ENCODE measurements at regions not wholly inside any gene's neighbourhood (a gene's known extent, or its start where the extent isn't known, plus 50 kb on each side); places are given as distances from the start of the nearest gene placed in this dataset.

- H3K36me3 ChIP-seq (ENCODE audit: control insufficient read depth, insufficient read depth, low read length): no peaks in the 10 kb centered on the region
- H3K4me2 ChIP-seq (ENCODE audit: low read depth, low read length): no peak overlapping the region
- H2AFZ ChIP-seq (replicated peaks; ENCODE audit: low read length, poor library complexity): no peak overlapping the region
- no peak overlapping the region for H3K9ac ChIP-seq (ENCODE audit: low read depth, low read length)
- no peaks in the 10 kb centered on the region for H4K20me1 ChIP-seq (ENCODE audit: insufficient read depth, low read length)
- no peak overlapping the region for H4K5ac ChIP-seq (ENCODE audit: low read depth, low read length)
- H2BK20ac ChIP-seq (ENCODE audit: low read depth, low read length): no peak overlapping the region
- no peak overlapping the region for H2BK120ac ChIP-seq (ENCODE audit: low read depth, low read length)
- H2BK5ac ChIP-seq (ENCODE audit: low read depth, low read length, poor library complexity, severe bottlenecking): no peak overlapping the region
- DNase-seq (no peak), ATAC-seq (ENCODE audit: low read depth) (no peak)
- H3K4me3 ChIP-seq (ENCODE audit: insufficient read depth, low read depth, low read length): no peak overlapping the region
- H3K23ac ChIP-seq (ENCODE audit: low read depth, low read length): no peak overlapping the region
- no peaks in the 10 kb centered on the region for H3K9me1 ChIP-seq (ENCODE audit: insufficient read depth, low read length)
- 36% methylated on average over 1 of the region's 2 CpGs; no CpG with 5 or more reads in 1 of the 2 experiments for WGBS, 2 experiments (ENCODE audit: extremely low coverage in 2 of 2, insufficient read length in 1 of 2)
- no peaks in the 10 kb centered on the region for H3K27me3 ChIP-seq (ENCODE audit: control insufficient read depth, insufficient read depth, low read length)
- H3K4me1 ChIP-seq (ENCODE audit: control insufficient read depth, insufficient read depth, low read length): no peaks in the 10 kb centered on the region
- H4K91ac ChIP-seq (ENCODE audit: insufficient read depth, low read depth, low read length): no peak overlapping the region
- no peak overlapping the region for H3K4ac ChIP-seq (ENCODE audit: low read depth, low read length)
- in situ Hi-C loops (cut with MboI; ENCODE audit: low sequenced_read_pairs): no loop called here
- no peak overlapping the region for H3K27ac ChIP-seq (ENCODE audit: insufficient read depth, low read length)
- H2AK9ac ChIP-seq (replicated peaks; ENCODE audit: low read depth, low read length, poor library complexity): no peak overlapping the region
- no peak overlapping the region for H4K8ac ChIP-seq (ENCODE audit: low read depth in 2 of 2, low read length in 2 of 2)
- dilution Hi-C loops (cut with HindIII; ENCODE audit: low sequenced_read_pairs, unreplicated experiment): no loop called here
- ChIA-PET POLR2A (ENCODE audit: unreplicated experiment) (no interaction called here), CTCF (no interaction called here)
- intact Hi-C loops (cut with micrococcal nuclease): no loop called here
- no TSS peak for BruUV-seq (replicated peaks)
- no peak overlapping the region for H3K14ac ChIP-seq (replicated peaks; ENCODE audit: low read depth, low read length)
- H3K18ac ChIP-seq (ENCODE audit: low read depth, low read length): no peak overlapping the region
- no peak overlapping the region for H3K56ac ChIP-seq (ENCODE audit: extremely low read depth, insufficient read depth, low read length)
- TF ChIP-seq CHD1 (IDR thresholded peaks at IDR 0.05; ENCODE audit: low read depth, low read length) (no peak), MAZ (IDR thresholded peaks at IDR 0.05; ENCODE audit: borderline replicate concordance, low read depth, low read length) (no peak), CTCF (conservative IDR thresholded peaks at IDR 0.05; ENCODE audit: low read depth, low read length) (no peak), MAFK (IDR thresholded peaks at IDR 0.05; ENCODE audit: low read depth, low read length) (no peak), BHLHE40 (IDR thresholded peaks at IDR 0.05; ENCODE audit: low read depth, low read length) (no peak), POLR2A (IDR thresholded peaks at IDR 0.05; ENCODE audit: low read depth, low read length) (no peak), MXI1 (IDR thresholded peaks at IDR 0.05; ENCODE audit: borderline replicate concordance, low read depth, low read length) (no peak), SMC3 (IDR thresholded peaks at IDR 0.05; ENCODE audit: low read depth, low read length) (no peak), RAD21 (IDR thresholded peaks at IDR 0.05; ENCODE audit: low read length) (no peak), RCOR1 (IDR thresholded peaks at IDR 0.05; ENCODE audit: insufficient replicate concordance, low read length) (no peak), CEBPB (IDR thresholded peaks at IDR 0.05; ENCODE audit: low read depth, low read length) (no peak), RFX5 (IDR thresholded peaks at IDR 0.05; ENCODE audit: low read depth, low read length) (no peak), NFE2L2 (IDR thresholded peaks at IDR 0.05; ENCODE audit: low read depth, low read length) (no peak)
- TF ChIP-seq, protein P1, sequence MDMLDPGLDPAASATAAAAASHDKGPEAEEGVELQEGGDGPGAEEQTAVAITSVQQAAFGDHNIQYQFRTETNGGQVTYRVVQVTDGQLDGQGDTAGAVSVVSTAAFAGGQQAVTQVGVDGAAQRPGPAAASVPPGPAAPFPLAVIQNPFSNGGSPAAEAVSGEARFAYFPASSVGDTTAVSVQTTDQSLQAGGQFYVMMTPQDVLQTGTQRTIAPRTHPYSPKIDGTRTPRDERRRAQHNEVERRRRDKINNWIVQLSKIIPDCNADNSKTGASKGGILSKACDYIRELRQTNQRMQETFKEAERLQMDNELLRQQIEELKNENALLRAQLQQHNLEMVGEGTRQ (IDR thresholded peaks at IDR 0.05; ENCODE audit: low read depth, low read length): no peak
- TF ChIP-seq, protein P2, sequence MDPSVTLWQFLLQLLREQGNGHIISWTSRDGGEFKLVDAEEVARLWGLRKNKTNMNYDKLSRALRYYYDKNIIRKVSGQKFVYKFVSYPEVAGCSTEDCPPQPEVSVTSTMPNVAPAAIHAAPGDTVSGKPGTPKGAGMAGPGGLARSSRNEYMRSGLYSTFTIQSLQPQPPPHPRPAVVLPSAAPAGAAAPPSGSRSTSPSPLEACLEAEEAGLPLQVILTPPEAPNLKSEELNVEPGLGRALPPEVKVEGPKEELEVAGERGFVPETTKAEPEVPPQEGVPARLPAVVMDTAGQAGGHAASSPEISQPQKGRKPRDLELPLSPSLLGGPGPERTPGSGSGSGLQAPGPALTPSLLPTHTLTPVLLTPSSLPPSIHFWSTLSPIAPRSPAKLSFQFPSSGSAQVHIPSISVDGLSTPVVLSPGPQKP (IDR thresholded peaks at IDR 0.05; ENCODE audit: borderline replicate concordance, low read depth, low read length): no peak
- no peaks in the 10 kb centered on the region for H3K9me3 ChIP-seq (ENCODE audit: control insufficient read depth, insufficient read depth, low read length)
- no peaks in the 10 kb centered on the region for H3K79me1 ChIP-seq (ENCODE audit: low read depth in 1 of 2, low read length in 2 of 2)
- H2AK5ac ChIP-seq (ENCODE audit: low read depth, low read length): no peak overlapping the region
- H2BK15ac ChIP-seq (ENCODE audit: low read depth, low read length): no peak overlapping the region
These were observed 768.3 kb downstream of the SORCS1 start for GRCh38 chr10:106396192-106396591.
